GM12801 (cell line): ENCODE measurements at regions not wholly inside any gene's neighbourhood (a gene's known extent, or its start where the extent isn't known, plus 50 kb on each side); places are given as distances from the start of the nearest gene placed in this dataset.

ENCODE experiments used
- CTCF ChIP-seq: IDR thresholded peaks from one replicate; pipeline ENCODE4 v1.5.1; 2011; ENCODE audit warnings: control low read depth; ENCODE audit not compliant: insufficient read length; ENCODE audit errors: extremely low read depth

GRCh38 chr11:28763151-28763550 lies 655.0 kb downstream of the METTL15 start:
- TF ChIP-seq CTCF = no peak

GRCh38 chr11:28760676-28761390 lies 652.6 kb downstream of the METTL15 start:
- TF ChIP-seq CTCF = no peak

- TF ChIP-seq CTCF = no peak
Measured at GRCh38 chr11:28759311-28759710, 651.1 kb downstream of the METTL15 start.

GRCh38 chr11:28757725-28758515 lies 649.7 kb downstream of the METTL15 start:
- no peak for TF ChIP-seq CTCF

GRCh38 chr11:28756977-28757376 lies 648.8 kb downstream of the METTL15 start:
- TF ChIP-seq CTCF = no peak

- no peak for TF ChIP-seq CTCF
Measured at GRCh38 chr11:28743061-28743550, 634.9 kb downstream of the METTL15 start.

GRCh38 chr11:28739489-28740280 lies 631.5 kb downstream of the METTL15 start:
- TF ChIP-seq CTCF = no peak
